HG02981 (cell line): ENCODE measurements at regions not wholly inside any gene's neighbourhood (a gene's known extent, or its start where the extent isn't known, plus 50 kb on each side); places are given as distances from the start of the nearest gene placed in this dataset.
A peak's percentile ranks its signal among the peaks of the same experiment; 100 is the strongest.

Source experiments
- ATAC-seq: cut with Tn5 transposase; IDR thresholded peaks from one replicate; pipeline ENCODE4 v1.9.1; 2021; ENCODE audit warnings: mild to moderate bottlenecking, moderate library complexity; ENCODE audit not compliant: unreplicated experiment

GRCh38 chr3:5426094-5426883 is 238.8 kb downstream of the EDEM1 start:
- peak; percentile 34 for ATAC-seq

- no peak for ATAC-seq
Observed at GRCh38 chr3:5427021-5427420, 239.5 kb downstream of the EDEM1 start.

GRCh38 chr3:5427938-5428337 is 240.4 kb downstream of the EDEM1 start:
- no peak for ATAC-seq

DNA sequence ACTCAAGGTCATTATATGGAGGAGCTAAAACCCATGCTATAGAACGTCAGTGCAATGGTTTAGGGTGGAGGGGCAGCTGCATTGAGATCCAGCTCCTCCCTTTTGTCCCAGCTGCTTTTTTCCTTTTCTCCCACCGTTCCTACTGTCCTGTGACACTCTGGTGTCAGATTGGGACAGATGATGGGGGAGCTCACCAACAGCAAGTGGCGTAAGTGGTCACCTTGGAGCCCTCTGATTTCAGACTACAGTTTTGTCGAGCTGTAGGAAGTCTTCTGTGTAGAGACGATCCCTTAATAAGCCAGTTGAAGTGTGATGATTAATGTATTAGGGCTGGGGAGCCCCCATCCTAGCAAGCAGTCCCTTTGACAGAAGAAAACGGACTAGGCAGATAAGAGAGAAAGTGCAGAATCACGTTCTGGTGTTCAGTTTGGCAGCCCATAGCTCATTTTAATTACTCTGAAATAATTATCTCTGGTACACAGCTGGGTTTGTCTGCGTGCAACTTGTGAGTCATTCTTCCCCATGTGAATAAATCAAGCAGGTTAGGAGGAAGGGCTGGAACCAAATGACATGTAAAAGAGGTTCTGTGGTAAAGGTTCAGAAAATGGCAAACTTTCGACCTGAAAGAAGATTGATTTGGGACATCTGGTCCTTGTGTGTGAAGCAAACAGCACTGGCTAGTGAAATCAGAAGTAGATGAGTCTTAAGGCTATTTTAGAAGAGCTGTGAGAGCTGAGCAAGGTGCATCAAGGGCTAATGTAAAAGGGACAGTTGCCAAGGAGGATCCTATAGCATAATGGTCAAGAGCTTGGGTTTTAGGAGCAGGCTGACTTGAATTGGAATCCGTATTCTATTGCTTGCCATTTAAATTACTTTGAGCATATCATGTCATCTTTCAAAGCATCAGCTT is 241.4 kb downstream of the EDEM1 start:
- peak; percentile 87 for ATAC-seq

DNA sequence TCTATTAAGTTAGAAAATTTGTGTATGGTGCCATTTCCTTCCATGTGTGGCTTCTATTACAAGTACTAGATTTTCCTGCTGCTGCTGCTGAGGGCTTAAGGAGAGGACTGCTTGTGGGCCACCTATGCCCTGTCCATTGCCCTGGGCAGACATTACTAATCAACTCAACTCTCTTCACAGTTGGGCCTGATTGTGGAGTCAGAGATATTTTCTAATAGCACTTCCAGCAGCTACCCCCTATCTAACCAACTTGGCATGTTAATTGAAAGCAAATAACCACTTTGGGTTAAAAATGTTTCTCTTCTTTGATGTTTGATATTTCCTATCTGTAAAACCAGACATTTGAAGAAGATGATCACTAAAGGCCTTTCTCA is 242.0 kb downstream of the EDEM1 start:
- no peak for ATAC-seq

DNA sequence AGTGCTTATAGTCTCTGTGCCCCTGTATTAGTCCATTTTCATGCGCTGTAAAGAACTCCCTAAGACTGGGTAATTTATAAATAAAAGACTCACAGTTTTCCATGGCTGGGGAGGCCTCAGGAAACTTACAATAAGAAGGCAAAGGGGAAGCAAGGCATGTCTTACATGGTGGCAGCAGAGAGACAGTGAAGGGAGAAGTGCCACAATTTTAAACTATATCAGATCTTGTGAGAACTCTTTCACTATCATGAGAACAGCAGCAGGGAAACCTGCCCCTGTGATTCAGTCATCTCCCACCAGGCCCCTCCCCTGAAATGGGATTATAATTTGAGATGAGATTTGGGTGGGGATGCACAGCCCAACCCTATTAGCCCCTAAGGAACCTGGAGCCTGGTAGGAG is 243.2 kb downstream of the EDEM1 start:
- no peak for ATAC-seq

DNA sequence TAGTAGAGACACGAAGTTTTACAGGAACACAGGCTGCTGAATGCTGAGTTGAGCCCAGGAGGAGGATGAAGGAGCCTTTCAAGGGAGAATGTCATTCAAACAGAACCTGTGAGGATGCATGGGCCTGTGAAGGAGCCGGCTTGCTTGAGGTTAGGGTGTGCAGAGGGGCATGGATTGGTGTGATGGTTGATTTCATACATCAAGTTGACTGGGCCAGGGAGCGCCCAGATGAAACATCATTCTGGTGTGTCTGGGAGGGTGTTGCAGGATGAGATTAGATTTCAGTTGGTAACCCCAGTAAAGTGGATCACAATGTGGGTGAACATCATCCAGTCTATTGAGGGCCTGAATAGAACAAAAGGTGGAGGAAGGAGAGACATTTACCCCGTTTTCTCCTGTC is 243.6 kb downstream of the EDEM1 start:
- no peak for ATAC-seq

GRCh38 chr3:5431811-5432378 is 244.4 kb downstream of the EDEM1 start:
- no peak for ATAC-seq

DNA sequence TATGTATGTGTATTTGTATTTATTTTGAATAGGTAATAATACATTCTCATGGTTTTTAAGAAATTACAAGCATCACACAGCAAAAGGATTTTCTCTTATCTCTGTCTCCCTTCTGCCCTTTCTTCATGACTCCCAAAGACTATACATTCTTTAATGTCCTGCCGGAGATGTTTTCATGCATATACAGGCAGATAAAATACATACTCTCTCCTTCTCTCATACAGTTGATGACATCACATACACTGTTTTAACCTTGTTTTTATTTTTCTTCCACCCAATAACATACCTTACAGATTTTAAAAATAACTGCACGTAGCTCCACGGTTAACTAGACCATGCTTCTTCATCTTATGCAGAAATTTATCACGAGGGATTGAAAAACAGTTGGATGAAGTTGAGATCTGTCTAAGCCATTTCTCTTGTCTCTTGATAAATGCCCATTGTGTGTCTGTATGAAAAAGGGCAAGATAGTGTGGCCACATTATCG is 249.8 kb downstream of the EDEM1 start:
- no peak for ATAC-seq

GRCh38 chr3:5437783-5438323 is 250.3 kb downstream of the EDEM1 start:
- ATAC-seq, result no peak

DNA sequence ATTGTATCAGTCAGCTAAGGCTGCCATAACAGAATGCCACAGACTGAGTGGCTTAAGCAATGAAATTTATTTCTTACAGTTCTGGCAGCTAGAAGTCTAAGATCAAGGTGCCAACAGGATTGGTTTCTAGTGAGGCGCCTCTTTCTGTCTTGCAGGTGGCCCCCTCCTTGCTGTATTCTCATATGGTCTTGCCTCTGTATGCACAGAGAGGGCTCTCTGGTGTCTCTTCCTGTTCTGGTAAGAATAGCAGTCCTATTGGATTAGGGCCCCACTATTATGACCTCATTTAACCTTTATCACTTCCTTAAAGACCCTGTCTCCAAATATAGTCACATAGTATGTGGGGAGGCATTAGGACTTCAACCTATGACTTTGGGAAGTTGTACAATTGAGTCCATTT is 253.9 kb downstream of the EDEM1 start:
- no peak for ATAC-seq

GRCh38 chr3:5442106-5442785 is 254.7 kb downstream of the EDEM1 start:
- ATAC-seq, result no peak

GRCh38 chr3:5442786-5443138 is 255.3 kb downstream of the EDEM1 start:
- no peak for ATAC-seq

GRCh38 chr3:5444253-5444652 is 256.7 kb downstream of the EDEM1 start:
- no peak for ATAC-seq

- ATAC-seq, result no peak
Observed at GRCh38 chr3:5445676-5446201, 258.2 kb downstream of the EDEM1 start.

DNA sequence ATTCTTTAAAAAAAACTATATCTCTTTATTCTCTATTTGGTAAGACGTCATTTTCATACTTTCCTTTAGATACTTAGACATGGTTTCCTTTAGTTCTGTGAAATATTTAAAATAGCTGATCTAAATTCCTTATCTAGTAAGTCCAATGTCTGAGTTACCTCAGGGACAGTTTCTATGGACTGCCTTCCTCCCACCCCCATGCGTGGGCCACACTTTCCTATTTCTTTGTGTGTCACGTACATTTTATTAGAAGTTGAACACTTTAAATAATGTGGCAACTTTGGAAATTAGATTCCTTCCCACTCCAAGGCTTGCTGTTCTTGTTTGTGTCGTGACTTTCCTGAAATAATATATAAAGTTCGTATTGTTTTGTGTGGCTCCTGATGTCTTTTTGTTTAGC is 260.7 kb downstream of the EDEM1 start:
- no peak for ATAC-seq

- ATAC-seq, result no peak
Observed at GRCh38 chr3:5448816-5449215, 261.3 kb downstream of the EDEM1 start.

- peak; percentile 88 for ATAC-seq
Observed at GRCh38 chr3:5456199-5456598, 268.7 kb downstream of the EDEM1 start.

DNA sequence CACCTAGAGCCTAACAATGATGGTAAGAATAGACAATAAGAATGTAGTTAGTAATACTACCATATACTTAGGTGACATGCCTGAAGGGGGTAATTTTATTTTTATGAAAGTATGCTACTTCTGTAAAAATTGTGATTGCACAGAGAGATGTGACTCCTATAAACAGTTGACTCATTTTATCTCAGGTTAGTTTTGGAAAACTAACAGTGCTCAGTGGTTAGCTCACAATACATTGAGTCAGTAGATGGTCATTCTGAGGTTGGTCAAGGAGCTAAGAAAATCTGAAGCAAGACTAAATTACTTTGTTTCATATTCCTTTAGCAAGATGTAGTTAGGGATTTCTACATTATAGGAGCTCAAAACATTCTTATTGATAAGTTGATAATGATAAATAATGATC is 271.0 kb downstream of the EDEM1 start:
- ATAC-seq, result no peak

GRCh38 chr3:5462086-5462485 is 274.6 kb downstream of the EDEM1 start:
- no peak for ATAC-seq

- no peak for ATAC-seq
Observed at GRCh38 chr3:5463991-5464390, 276.5 kb downstream of the EDEM1 start.
